ENCODE measurements at regions not wholly inside any gene's neighbourhood (a gene's known extent, or its start where the extent isn't known, plus 50 kb on each side); places are given as distances from the start of the nearest gene placed in this dataset.

DNA sequence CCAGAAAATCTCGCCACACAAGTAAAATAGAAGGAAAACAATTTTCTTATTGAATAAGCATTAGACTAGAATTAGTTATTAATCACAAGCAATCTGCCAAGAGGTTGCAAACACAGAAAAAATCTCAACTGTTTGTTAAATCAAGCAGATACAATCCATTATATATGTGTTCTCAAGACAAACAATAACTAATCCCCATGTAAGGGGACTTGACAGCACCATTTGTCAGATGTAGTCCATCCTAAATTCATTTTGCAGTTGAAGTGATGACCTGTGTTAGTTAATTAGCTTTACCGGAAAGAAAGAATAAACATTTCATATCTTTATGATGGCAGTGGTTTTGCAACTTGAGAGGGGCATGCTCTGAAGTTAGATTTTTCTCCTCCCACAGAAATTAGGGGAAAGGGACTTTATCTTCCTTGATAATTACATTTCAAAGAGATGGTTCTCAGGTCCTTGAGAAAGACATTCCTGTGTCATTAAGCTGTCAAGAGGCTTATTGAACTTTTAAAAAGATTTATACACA is 1588.0 kb downstream of the GRIK2 start:
- TF ChIP-seq, protein P1, sequence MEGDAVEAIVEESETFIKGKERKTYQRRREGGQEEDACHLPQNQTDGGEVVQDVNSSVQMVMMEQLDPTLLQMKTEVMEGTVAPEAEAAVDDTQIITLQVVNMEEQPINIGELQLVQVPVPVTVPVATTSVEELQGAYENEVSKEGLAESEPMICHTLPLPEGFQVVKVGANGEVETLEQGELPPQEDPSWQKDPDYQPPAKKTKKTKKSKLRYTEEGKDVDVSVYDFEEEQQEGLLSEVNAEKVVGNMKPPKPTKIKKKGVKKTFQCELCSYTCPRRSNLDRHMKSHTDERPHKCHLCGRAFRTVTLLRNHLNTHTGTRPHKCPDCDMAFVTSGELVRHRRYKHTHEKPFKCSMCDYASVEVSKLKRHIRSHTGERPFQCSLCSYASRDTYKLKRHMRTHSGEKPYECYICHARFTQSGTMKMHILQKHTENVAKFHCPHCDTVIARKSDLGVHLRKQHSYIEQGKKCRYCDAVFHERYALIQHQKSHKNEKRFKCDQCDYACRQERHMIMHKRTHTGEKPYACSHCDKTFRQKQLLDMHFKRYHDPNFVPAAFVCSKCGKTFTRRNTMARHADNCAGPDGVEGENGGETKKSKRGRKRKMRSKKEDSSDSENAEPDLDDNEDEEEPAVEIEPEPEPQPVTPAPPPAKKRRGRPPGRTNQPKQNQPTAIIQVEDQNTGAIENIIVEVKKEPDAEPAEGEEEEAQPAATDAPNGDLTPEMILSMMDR (IDR thresholded peaks at IDR 0.05), result no peak
- no peak for TF ChIP-seq POLR2A (IDR thresholded peaks at IDR 0.05)
